Psoas muscle (tissue), 7 donors: ENCODE measurements at regions not wholly inside any gene's neighbourhood (a gene's known extent, or its start where the extent isn't known, plus 50 kb on each side); places are given as distances from the start of the nearest gene placed in this dataset.

Experiments
- ATAC-seq, 4 donors: fragments of 200-7000 bp; cut with Tn5 transposase; one replicate each; pipeline ENCODE4 v1.9.1; 2020; ENCODE audit warnings: moderate library complexity in 3 of 4, mild to moderate bottlenecking in 2 of 4
- DNase-seq, 2 donors: peaks; one replicate each; pipeline ENCODE4 v3.0.0-alpha.2; 2020
- H3K27ac ChIP-seq: fragments of 200-600 bp; one replicate; pipeline ENCODE4 v1.8.0; 2022
- H3K27me3 ChIP-seq, 3 donors: fragments of 200-600 bp in 1 of 3; one replicate each; pipeline versions ENCODE4 v1.6.1 to v1.8.0; 2013 to 2022; ENCODE audit warnings: low read length in 2 of 3, mild to moderate bottlenecking in 2 of 3, moderate library complexity in 1 of 3; ENCODE audit not compliant: insufficient read depth in 3 of 3
- H3K36me3 ChIP-seq, 2 donors: fragments of 200-600 bp in 1 of 2; one replicate each; pipeline versions ENCODE4 v1.6.1 to v1.8.0; 2013 to 2022; ENCODE audit warnings: low read depth in 1 of 2, mild to moderate bottlenecking in 1 of 2, moderate library complexity in 1 of 2; ENCODE audit not compliant: insufficient read depth in 1 of 2
- H3K4me1 ChIP-seq: fragments of 200-600 bp; one replicate; pipeline ENCODE4 v1.8.0; 2022
- H3K4me3 ChIP-seq: fragments of 200-600 bp; one replicate; pipeline ENCODE4 v1.8.0; 2022; ENCODE audit warnings: mild to moderate bottlenecking
- H3K9me3 ChIP-seq: fragments of 200-600 bp; one replicate; pipeline ENCODE4 v1.8.0; 2022
- CTCF ChIP-seq: fragments of 200-600 bp; IDR thresholded peaks from one replicate; pipeline ENCODE4 v1.8.0; 2022; ENCODE audit warnings: antibody characterized with exemption
- WGBS, 3 donors: extraction: QIAGEN DNeasy Blood & Tissue Kit; methylation state at CpG; one replicate each; pipeline versions ENCODE4 v1.1.6 to v1.1.7; 2013; 5-methylcytosine and 5-hydroxymethylcytosine counted together
- intact Hi-C, 2 donors: fragments of 100-400 bp; cut with DNase I; formaldehyde crosslinking; loops; one replicate each; pipeline versions ENCODE4 v1.11.0 to v1.14.2; 2022
- donor health status: healthy with polysubstance abuse.
- donor health status: DM: no; HTN: no; CAD: no; lungs with moderate emphysema.
- donor health status: Bipolar disorder and iron deficiency.
- donor health status: healthy.
- donor health status: DM: yes; HTN: yes; CAD: no.
- donor health status: DM: no; HTN: no; CAD: no.
- donor health status: DM: yes; HTN: yes; CAD: no.

- Histone ChIP-seq H3K27ac (no peak overlapping the region), H3K36me3 (no peaks in the 10 kb centered on the region), H3K4me1 (no peaks in the 10 kb centered on the region), H3K9me3 (no peaks in the 10 kb centered on the region), H3K27me3 (peaks cover 0 to 4% (median 0%) of the 10 kb centered on the region in 3 donors), H3K4me3 (no peak overlapping the region)
- intact Hi-C loops: no loop called here
- DNase-seq (no peak), ATAC-seq (no peak)
- WGBS, 3 donors: 45 to 56% (median 49%) methylated on average over 6 of the region's 6 CpGs
- no peak for TF ChIP-seq CTCF
These were observed 50.8 kb upstream of the TGM3 start for GRCh38 chr20:2244993-2245392.

- Histone ChIP-seq H3K9me3 (no peaks in the 10 kb centered on the region), H3K27ac (no peak overlapping the region), H3K4me1 (no peaks in the 10 kb centered on the region), H3K4me3 (no peak overlapping the region), H3K27me3 (peaks cover 0 to 4% (median 0%) of the 10 kb centered on the region in 3 donors), H3K36me3 (no peaks in the 10 kb centered on the region)
- no peak for TF ChIP-seq CTCF
- ATAC-seq (no peak), DNase-seq (no peak)
- WGBS, 3 donors: 9 to 28% (median 13%) methylated on average over 1 of the region's 1 CpG
- intact Hi-C loops: no loop called here
These were observed 50.2 kb upstream of the TGM3 start for GRCh38 chr20:2245637-2246036.
